ENCODE measurements at regions not wholly inside any gene's neighbourhood (a gene's known extent, or its start where the extent isn't known, plus 50 kb on each side); places are given as distances from the start of the nearest gene placed in this dataset.

DNA sequence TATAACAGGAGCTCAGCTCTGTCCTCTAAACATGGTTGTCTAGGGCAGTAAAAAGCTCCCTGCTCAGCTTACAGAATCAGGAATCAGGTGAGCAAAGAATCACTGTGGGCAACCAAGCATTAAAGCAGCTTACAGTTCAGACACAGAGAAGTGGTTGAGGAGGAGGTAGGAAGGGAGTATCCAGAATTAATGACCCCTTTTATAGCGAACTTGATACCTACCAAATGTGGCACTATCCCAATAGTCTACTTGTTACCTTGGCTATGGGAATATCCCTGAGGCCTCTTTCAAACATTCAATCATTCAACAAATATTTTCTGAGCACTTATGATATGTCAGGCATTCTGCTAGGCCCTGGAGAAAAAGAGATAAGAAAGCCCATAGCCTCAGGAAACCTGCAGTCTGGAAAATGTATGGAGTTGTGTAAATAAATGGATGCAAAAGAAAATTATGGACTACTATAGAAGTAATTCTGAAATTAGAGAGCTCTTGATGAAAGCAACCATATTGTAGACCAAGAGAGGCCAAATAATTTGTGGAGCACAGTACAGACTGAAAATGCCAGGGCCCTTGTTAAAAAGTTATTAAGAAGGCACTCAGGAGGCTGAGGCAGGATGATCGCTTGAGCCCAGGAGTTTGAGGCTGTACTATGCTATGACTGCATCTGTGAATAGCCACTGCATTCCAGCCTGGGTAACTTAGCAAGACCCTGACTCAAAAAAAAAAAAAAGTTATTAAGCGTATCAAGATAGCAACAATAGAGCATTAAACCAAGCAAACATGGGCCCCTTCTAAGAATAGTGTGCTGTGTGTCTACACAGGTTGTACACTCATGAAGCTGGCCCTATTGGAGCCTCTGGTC is 134.0 kb upstream of the CPSF6 start:
- no peak for ATAC-seq (ENCODE audit: low read depth)
- Mint-ChIP-seq H3K4me1 (peaks cover 9% of the 10 kb centered on the region), H3K4me3 (no peak overlapping the region)

DNA sequence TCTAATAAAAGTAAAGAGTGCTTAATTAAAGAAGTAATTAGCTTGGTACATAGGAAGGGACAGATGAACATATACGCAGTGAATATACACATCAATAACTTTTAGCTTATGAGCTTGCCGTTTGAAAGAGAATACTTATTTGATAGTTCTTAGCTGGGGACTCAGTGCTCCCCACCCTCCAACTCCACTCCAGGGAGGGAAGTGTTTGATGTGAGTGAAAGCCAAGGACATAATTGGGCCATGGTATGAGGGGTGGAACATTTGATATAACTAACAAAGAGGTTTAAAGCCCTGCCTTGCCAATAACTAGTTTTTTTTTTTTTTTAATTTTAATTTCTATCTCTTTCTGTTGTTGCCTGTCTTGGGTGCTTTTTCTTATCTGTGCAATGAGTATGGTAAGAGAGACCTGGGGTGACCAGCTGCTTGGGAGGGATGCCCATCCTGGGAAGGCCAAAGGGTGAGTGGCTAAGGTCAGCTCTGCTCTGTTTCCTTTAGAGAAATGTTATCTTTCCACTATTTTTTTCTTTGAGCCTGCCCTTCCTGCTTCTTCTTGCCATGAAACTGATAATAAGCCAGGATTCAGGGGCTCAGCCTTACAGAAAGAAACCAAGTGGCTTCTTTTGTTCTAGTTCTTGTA is 132.8 kb upstream of the CPSF6 start:
- ATAC-seq (ENCODE audit: low read depth), result no peak
- no peaks in the 10 kb centered on the region for H3K9me3 Mint-ChIP-seq
- no peak for DNase-seq (ENCODE audit: low spot score in 2 of 2)
- H3K4me1 Mint-ChIP-seq, result peaks cover 7% of the 10 kb centered on the region
- H3K27ac Mint-ChIP-seq, result no peak overlapping the region
- no peak overlapping the region for H3K4me3 Mint-ChIP-seq
- peaks cover 5% of the 10 kb centered on the region for H3K27me3 Mint-ChIP-seq
- H3K36me3 Mint-ChIP-seq, result no peaks in the 10 kb centered on the region

More for the DNA sequence above, 134.0 kb upstream of the CPSF6 start:
- Mint-ChIP-seq H3K36me3 (no peaks in the 10 kb centered on the region), H3K27me3 (peaks cover 4% of the 10 kb centered on the region), H3K9me3 (no peaks in the 10 kb centered on the region), H3K27ac (no peak overlapping the region)
- no peak for DNase-seq (ENCODE audit: low spot score in 2 of 2)

DNA sequence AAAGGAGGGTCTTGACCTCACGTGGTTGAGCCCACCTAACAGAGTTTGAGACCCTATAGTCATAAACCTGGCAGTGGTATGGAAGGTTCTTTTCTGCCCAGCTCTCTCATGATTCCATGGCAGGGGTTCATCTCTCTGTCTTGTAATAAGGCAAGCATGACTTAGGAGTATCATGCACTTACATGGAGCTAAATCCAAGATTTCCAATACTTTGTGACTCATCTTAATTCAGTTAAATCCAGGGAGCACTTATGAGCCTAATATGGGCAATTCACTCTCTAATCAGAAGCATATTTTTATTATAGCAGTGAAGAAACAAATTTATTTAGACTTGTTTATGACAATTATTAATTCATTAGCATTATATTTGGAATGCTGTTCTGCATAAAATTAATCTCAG is 131.8 kb upstream of the CPSF6 start:
- DNase-seq (ENCODE audit: low spot score in 2 of 2), result no peak
- ATAC-seq (ENCODE audit: low read depth), result no peak
- Mint-ChIP-seq H3K27me3 (peaks cover 7% of the 10 kb centered on the region), H3K36me3 (no peaks in the 10 kb centered on the region), H3K4me3 (no peak overlapping the region), H3K27ac (no peak overlapping the region), H3K4me1 (peaks cover 5% of the 10 kb centered on the region), H3K9me3 (no peaks in the 10 kb centered on the region)

DNA sequence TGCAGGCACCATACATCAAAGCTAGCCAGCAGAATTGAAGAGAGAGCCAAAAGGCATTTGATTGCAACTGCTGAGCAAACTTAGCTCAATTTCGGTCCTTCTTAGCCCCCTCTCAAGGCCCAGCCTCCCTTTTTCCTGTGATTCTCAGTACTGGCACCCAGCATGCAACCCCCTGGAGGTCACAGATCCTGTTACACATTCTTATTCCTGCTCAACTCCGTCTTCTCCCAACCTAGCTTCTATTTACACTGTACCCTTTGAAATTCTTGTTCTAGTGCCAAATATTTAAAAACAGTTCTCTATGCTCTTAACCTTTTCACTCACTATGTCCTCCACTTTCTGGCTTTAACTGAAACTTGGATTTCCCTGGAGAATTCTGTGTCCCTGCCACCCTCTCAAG is 131.3 kb upstream of the CPSF6 start:
- no peaks in the 10 kb centered on the region for H3K36me3 Mint-ChIP-seq
- peaks cover under 1% of the 10 kb centered on the region for H3K4me1 Mint-ChIP-seq
- no peaks in the 10 kb centered on the region for H3K9me3 Mint-ChIP-seq
- no peak for DNase-seq (ENCODE audit: low spot score in 2 of 2)
- H3K4me3 Mint-ChIP-seq, result no peak overlapping the region
- H3K27me3 Mint-ChIP-seq, result peaks cover 7% of the 10 kb centered on the region
- no peak overlapping the region for H3K27ac Mint-ChIP-seq
- ATAC-seq (ENCODE audit: low read depth), result no peak

DNA sequence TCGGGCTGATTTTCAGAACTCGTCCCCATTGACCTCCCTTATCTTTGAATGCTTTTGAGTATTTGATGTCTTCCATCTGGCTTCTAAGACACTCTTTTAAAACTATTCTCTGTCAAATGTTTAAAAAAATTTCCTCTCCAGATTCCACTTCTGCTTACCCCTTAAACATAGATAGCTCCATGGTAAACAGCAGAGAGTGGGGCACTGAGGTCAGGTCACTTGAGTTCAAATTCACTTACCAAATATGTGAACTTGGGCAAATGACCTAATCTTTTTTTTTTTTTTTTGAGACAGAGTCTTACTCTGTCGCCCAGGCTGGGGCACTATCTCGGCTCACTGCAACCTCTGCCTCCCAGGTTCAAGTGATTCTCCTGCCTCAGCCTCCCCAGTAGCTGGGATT is 126.8 kb upstream of the CPSF6 start:
- Mint-ChIP-seq H3K27me3 (peaks cover 8% of the 10 kb centered on the region), H3K36me3 (no peaks in the 10 kb centered on the region), H3K27ac (no peak overlapping the region), H3K4me3 (no peak overlapping the region), H3K4me1 (no peaks in the 10 kb centered on the region), H3K9me3 (no peaks in the 10 kb centered on the region)
- ATAC-seq (ENCODE audit: low read depth), result no peak
- no peak for DNase-seq (ENCODE audit: low spot score in 2 of 2)

DNA sequence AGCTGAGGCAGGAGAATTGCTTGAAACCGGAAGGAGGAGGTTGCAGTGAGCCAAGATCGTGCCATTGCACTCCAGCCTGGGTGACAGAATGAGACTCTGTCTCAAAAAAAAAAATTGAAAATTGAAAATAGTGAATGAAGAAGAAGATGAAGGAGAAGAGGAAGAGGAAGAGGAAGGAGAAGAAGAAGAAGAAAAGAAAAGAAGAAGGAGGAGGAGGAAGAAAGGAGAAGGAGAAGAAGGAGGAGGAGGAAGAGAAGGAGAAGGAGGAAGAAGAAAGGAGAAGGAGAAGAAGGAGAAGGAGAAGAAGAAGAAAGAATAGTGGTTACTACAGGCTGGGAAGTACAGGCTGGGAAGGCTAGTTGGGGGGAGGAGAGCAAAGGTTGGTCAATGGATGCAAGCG is 124.3 kb upstream of the CPSF6 start:
- Mint-ChIP-seq H3K36me3 (no peaks in the 10 kb centered on the region), H3K9me3 (no peaks in the 10 kb centered on the region), H3K4me1 (no peaks in the 10 kb centered on the region), H3K4me3 (no peak overlapping the region), H3K27ac (no peak overlapping the region), H3K27me3 (peaks cover 5% of the 10 kb centered on the region)
- ATAC-seq (ENCODE audit: low read depth) (no peak), DNase-seq (ENCODE audit: low spot score in 2 of 2) (no peak)

DNA sequence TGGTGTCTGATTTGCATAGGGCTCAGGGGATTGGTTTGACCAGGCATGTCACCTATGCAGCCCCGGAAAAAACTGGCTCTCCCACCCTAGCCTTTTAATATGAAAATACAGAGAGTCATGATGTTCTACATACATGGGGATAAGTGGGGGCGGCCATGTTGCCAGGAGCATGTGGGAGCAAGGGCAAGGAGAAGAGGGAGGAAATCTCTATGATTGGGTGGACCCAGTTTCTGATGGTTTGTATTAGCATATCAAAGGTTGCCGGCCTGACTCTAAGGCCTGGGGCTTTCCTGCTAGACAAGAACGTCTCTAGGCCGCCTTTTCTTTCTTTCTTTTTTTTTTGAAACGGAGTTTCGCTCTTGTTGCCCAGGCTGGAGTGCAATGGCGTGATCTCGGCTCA is 123.4 kb upstream of the CPSF6 start:
- Mint-ChIP-seq H3K4me1 (no peaks in the 10 kb centered on the region), H3K27ac (no peak overlapping the region), H3K9me3 (no peaks in the 10 kb centered on the region), H3K4me3 (no peak overlapping the region), H3K36me3 (no peaks in the 10 kb centered on the region), H3K27me3 (peaks cover 3% of the 10 kb centered on the region)
- DNase-seq (ENCODE audit: low spot score in 2 of 2), result no peak
- no peak for ATAC-seq (ENCODE audit: low read depth)

DNA sequence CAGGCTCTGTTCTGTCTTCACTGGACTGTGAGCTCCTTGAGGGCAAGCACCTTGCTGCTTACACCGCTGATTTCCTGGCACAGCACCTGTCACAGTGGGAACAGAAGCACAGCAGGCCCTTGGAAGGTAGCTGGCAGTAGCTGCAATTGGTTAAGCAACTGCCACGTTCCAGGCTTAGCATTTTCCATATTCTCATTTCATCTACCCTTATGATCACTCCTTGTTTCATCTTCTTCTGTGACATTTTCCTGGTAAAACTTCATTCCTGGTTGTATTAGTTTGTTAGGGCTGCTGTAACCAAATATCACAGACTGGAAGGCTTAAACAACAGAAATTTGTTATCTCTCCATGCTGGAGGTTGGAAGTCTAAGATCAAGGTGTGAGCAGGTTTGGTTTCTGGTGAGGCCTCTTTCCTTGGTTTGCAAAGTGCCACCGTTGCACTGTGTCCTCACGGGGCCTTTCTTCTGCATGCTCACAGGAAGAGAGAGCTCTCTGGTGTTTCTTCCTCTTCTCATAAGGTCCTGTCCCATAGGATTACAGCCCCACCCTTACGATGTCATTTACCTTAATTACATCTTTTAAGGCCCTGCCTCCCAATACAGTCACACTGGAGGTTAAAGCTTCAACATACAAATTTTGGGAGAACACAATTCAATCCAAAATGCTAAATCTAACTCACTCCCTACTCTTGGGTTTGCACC is 121.7 kb upstream of the CPSF6 start:
- Mint-ChIP-seq H3K36me3 (no peaks in the 10 kb centered on the region), H3K27me3 (peaks cover 2% of the 10 kb centered on the region), H3K27ac (no peak overlapping the region), H3K9me3 (no peaks in the 10 kb centered on the region), H3K4me3 (no peak overlapping the region), H3K4me1 (no peaks in the 10 kb centered on the region)
- no peak for DNase-seq (ENCODE audit: low spot score in 2 of 2)
- ATAC-seq (ENCODE audit: low read depth), result no peak

DNA sequence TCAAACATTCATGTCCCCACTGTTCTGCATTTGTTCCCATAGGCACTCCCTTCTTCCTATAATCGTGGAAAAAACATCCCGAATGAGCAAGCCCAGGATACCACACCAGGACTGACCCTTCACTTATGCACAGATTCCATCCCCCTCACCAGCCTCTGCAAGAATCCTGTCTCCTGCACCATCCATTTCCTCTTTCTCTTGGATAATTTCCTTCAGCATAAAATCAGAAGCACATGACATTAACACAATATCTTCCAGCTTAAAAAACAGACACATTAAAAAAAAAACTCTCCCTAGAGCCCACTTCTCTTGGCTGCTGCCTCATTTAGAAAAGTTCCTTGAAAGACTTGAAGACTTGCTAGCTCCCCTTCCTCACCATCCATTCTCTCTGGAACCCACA is 120.9 kb upstream of the CPSF6 start:
- DNase-seq (ENCODE audit: low spot score in 2 of 2) (no peak), ATAC-seq (ENCODE audit: low read depth) (no peak)
- Mint-ChIP-seq H3K4me1 (no peaks in the 10 kb centered on the region), H3K4me3 (no peak overlapping the region), H3K27ac (no peak overlapping the region), H3K36me3 (no peaks in the 10 kb centered on the region), H3K27me3 (peaks cover 2% of the 10 kb centered on the region), H3K9me3 (no peaks in the 10 kb centered on the region)

DNA sequence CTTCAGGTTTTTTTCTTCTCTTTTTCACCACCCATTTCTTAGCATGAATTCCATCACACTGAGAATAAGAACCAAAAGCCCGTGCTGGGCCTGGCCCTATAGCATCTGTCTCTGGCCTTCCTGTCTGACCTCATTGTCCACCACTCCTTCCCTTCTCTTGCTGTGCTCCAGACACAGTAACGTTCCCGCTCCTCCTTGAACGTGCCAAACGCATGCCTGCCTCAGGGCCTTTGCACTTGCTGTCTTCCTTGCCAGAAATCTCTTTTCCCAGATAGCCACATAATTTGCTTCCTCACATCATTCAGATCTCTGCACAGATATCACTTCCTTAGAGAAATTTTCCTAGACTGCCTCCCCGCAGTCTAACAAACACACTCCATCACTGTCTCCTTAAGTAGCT is 119.6 kb upstream of the CPSF6 start:
- no peak overlapping the region for H3K4me3 Mint-ChIP-seq
- ATAC-seq (ENCODE audit: low read depth) (no peak), DNase-seq (ENCODE audit: low spot score in 2 of 2) (no peak)
- H3K9me3 Mint-ChIP-seq, result no peaks in the 10 kb centered on the region
- H3K27me3 Mint-ChIP-seq, result no peaks in the 10 kb centered on the region
- no peak overlapping the region for H3K27ac Mint-ChIP-seq
- no peaks in the 10 kb centered on the region for H3K36me3 Mint-ChIP-seq
- no peaks in the 10 kb centered on the region for H3K4me1 Mint-ChIP-seq

DNA sequence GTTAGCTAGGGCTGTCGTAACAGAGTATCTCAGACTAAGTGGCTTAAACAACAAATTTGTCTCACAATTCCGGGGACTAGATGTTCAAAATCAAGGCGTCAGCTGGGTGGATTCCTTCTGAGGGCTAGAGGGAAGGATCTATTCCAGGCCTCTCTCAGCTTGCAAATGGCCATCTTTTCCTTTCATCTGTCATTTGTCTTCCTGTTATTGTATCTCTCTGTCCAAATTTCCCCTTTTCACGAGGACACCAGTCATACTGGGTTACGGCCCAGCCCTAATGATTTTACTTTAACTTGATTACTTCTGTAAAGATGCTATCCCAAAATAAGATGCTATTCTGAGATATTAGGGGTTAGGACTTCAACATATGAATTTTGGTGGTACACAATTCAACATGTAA is 119.0 kb upstream of the CPSF6 start:
- H3K27me3 Mint-ChIP-seq, result no peaks in the 10 kb centered on the region
- no peaks in the 10 kb centered on the region for H3K9me3 Mint-ChIP-seq
- no peak for ATAC-seq (ENCODE audit: low read depth)
- no peaks in the 10 kb centered on the region for H3K36me3 Mint-ChIP-seq
- DNase-seq (ENCODE audit: low spot score in 2 of 2), result no peak
- H3K27ac Mint-ChIP-seq, result no peak overlapping the region
- no peak overlapping the region for H3K4me3 Mint-ChIP-seq
- no peaks in the 10 kb centered on the region for H3K4me1 Mint-ChIP-seq

DNA sequence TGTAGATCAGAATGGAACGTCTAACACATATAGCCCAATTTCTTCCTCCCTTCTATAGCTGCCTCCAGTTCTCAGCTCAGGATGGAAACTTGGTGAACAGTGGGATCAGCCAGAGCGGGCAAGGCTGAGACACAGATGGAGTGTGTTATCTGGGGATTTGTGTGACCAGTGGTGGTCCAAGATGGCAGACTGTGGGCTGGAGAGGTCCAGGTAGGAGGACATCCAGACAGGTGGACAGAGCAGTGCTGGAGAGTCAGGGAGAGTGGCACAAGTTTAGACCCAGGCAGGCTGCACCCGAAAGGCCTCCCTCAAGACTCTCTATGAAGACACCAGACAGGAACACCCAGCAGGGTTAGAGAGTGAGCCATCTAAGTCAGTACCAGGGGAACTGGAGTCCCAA is 116.1 kb upstream of the CPSF6 start:
- ATAC-seq (ENCODE audit: low read depth) (no peak), DNase-seq (ENCODE audit: low spot score in 2 of 2) (no peak)
- Mint-ChIP-seq H3K4me1 (no peaks in the 10 kb centered on the region), H3K27me3 (no peaks in the 10 kb centered on the region), H3K27ac (no peak overlapping the region), H3K9me3 (no peaks in the 10 kb centered on the region), H3K36me3 (no peaks in the 10 kb centered on the region), H3K4me3 (no peak overlapping the region)

DNA sequence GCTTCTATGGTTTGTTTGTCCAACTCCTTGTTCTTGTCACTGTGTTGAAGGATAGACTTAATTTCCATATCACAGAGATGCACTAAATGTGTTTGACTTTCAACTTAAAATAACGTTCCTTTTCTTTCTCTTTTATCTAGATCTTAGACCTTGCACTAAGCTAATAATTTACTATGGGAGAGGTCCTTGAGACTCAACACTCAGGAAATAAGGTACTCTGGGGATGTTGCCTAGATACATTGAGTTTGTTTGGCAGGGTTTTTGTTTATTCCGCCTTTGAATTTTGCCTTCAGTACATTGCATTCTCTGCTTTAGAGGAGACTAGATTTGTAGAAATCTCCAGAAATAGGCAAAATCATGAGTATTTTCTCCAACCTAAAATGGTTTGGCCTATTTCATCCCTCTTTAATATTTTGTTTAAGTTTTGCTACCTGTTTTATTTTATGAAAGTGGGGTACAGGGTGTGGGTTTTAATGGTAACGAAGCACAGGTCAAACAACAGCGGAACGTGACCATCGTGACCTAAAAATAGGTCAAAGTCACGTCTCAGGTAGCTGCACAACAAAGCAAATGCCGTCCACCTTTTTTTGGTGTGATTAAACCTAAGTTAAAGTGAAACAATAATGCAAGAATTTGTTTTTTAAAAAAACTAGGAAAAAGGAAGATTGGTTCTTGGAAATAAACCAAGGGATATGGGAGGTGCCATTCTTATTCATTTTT is 115.3 kb upstream of the CPSF6 start:
- Mint-ChIP-seq H3K27ac (no peak overlapping the region), H3K4me3 (no peak overlapping the region), H3K36me3 (no peaks in the 10 kb centered on the region), H3K27me3 (no peaks in the 10 kb centered on the region), H3K9me3 (no peaks in the 10 kb centered on the region), H3K4me1 (no peaks in the 10 kb centered on the region)
- no peak for DNase-seq (ENCODE audit: low spot score in 2 of 2)
- ATAC-seq (ENCODE audit: low read depth), result no peak

DNA sequence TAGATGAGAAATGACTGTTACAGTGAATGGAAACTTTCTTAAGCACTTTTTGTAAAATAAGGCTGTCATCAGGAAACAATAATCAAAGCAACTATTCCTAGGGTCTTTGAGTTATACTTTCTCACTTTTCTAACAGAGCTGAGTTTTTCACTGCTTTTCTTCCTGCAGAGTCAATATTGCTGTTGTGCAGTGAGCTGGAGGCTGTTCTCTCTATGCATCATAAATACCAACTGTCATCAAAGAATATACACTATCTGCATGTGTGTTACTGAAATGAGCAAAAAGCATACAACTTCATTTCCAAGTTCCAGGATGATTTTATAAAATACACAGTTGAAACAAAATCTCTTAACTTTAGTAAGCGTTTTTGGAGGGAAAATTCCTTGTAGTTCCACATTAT is 110.4 kb upstream of the CPSF6 start:
- Mint-ChIP-seq H3K27me3 (peaks cover 1% of the 10 kb centered on the region), H3K9me3 (no peaks in the 10 kb centered on the region), H3K4me1 (no peaks in the 10 kb centered on the region), H3K36me3 (no peaks in the 10 kb centered on the region), H3K4me3 (no peak overlapping the region), H3K27ac (no peak overlapping the region)
- DNase-seq (ENCODE audit: low spot score in 2 of 2) (no peak), ATAC-seq (ENCODE audit: low read depth) (no peak)
